OCI-LY7 (cell line): ENCODE measurements at regions not wholly inside any gene's neighbourhood (a gene's known extent, or its start where the extent isn't known, plus 50 kb on each side); places are given as distances from the start of the nearest gene placed in this dataset.

Source experiments
- EZH2phosphoT487 ChIP-seq: fragments of 200-600 bp; sonication (generic); IDR thresholded peaks from 2 replicates; pipeline ENCODE4 v1.6.1; 2018; ENCODE audit warnings: low read depth, borderline replicate concordance, mild to moderate bottlenecking, mixed run types, antibody characterized with exemption, low read length, moderate library complexity, mixed read lengths
- TF ChIP-seq, protein P1 (sequence below): fragments of 200-600 bp; sonication (generic); conservative IDR thresholded peaks from 2 replicates; pipeline ENCODE4 v1.5.1; 2014; ENCODE audit warnings: mild to moderate bottlenecking, antibody characterized with exemption, low read length, moderate library complexity, mixed read lengths

DNA sequence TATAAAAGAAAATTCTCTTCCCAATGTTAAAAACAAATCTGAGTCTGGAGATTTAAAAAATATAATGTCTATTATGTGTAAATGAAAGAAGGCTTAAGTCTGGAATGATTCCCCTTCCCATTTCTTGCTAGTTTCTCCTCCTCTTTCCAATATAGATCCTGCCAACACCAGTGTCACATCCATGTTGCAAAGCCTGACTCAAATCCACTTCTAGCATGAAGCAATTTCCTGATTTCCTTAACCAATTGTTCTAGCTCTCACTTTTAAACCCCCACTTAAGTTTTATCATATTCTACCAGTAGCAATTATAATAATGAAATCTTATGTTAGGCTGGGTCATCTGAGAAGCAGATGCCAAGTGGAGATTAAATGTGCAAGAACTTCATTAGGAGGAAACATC lies 100.1 kb upstream of the SEC61G start:
- TF ChIP-seq, protein P1, sequence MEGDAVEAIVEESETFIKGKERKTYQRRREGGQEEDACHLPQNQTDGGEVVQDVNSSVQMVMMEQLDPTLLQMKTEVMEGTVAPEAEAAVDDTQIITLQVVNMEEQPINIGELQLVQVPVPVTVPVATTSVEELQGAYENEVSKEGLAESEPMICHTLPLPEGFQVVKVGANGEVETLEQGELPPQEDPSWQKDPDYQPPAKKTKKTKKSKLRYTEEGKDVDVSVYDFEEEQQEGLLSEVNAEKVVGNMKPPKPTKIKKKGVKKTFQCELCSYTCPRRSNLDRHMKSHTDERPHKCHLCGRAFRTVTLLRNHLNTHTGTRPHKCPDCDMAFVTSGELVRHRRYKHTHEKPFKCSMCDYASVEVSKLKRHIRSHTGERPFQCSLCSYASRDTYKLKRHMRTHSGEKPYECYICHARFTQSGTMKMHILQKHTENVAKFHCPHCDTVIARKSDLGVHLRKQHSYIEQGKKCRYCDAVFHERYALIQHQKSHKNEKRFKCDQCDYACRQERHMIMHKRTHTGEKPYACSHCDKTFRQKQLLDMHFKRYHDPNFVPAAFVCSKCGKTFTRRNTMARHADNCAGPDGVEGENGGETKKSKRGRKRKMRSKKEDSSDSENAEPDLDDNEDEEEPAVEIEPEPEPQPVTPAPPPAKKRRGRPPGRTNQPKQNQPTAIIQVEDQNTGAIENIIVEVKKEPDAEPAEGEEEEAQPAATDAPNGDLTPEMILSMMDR = no peak
- TF ChIP-seq EZH2phosphoT487 = no peak
